ENCODE measurements at regions not wholly inside any gene's neighbourhood (a gene's known extent, or its start where the extent isn't known, plus 50 kb on each side); places are given as distances from the start of the nearest gene placed in this dataset.

GRCh38 chr10:31646519-31646918 is 282.1 kb downstream of the ARHGAP12 start:
- TF ChIP-seq CTCF (conservative IDR thresholded peaks at IDR 0.05; ENCODE audit: low read depth, low read length) = no peak
- DNase-seq (ENCODE audit: low read depth) = no peak
- no peak overlapping the region for H3K4me3 ChIP-seq (ENCODE audit: low read depth, low read length)

GRCh38 chr10:31645786-31646185 is 282.8 kb downstream of the ARHGAP12 start:
- no peak for TF ChIP-seq CTCF (conservative IDR thresholded peaks at IDR 0.05; ENCODE audit: low read depth, low read length)
- no peak for DNase-seq (ENCODE audit: low read depth)
- H3K4me3 ChIP-seq (ENCODE audit: low read depth, low read length) = no peak overlapping the region

GRCh38 chr10:31644931-31645633 is 283.5 kb downstream of the ARHGAP12 start:
- no peak for TF ChIP-seq CTCF (conservative IDR thresholded peaks at IDR 0.05; ENCODE audit: low read depth, low read length)
- H3K4me3 ChIP-seq (ENCODE audit: low read depth, low read length) = no peak overlapping the region
- no peak for DNase-seq (ENCODE audit: low read depth)

GRCh38 chr10:31642281-31642680 is 286.4 kb downstream of the ARHGAP12 start:
- TF ChIP-seq CTCF (conservative IDR thresholded peaks at IDR 0.05; ENCODE audit: low read depth, low read length) = no peak
- no peak for DNase-seq (ENCODE audit: low read depth)
- no peak overlapping the region for H3K4me3 ChIP-seq (ENCODE audit: low read depth, low read length)

GRCh38 chr10:31635415-31636065 is 293.1 kb downstream of the ARHGAP12 start:
- no peak for DNase-seq (ENCODE audit: low read depth)
- TF ChIP-seq CTCF (conservative IDR thresholded peaks at IDR 0.05; ENCODE audit: low read depth, low read length) = no peak
- H3K4me3 ChIP-seq (ENCODE audit: low read depth, low read length) = no peak overlapping the region

- H3K4me3 ChIP-seq (ENCODE audit: low read depth, low read length) = no peak overlapping the region
- no peak for DNase-seq (ENCODE audit: low read depth)
- no peak for TF ChIP-seq CTCF (conservative IDR thresholded peaks at IDR 0.05; ENCODE audit: low read depth, low read length)
Observed at GRCh38 chr10:31635009-31635408, 293.6 kb downstream of the ARHGAP12 start.

Measured in epithelial cell of proximal tubule (primary cell).